MCF 10A (cell line): ENCODE measurements at regions not wholly inside any gene's neighbourhood (a gene's known extent, or its start where the extent isn't known, plus 50 kb on each side); places are given as distances from the start of the nearest gene placed in this dataset.
"Not testable (repeated sequence)": the region's sequence is repeated elsewhere in the genome, so short reads cannot be mapped to it uniquely, and the experiment has no call there.

Experiments used
- BruUV-seq: library from RNA; stranded (reverse); fragments of 400-500 nt; replicated peaks from 2 replicates; lab custom pipeline; 2021; lab: Mats Ljungman, UMichigan
- CTCF ChIA-PET: fragments of 300-600 bp; sonication (Branson Sonifier 250); formaldehyde crosslinking; extraction: SDS; loops from one replicate; lab custom pipeline; 2021; ENCODE audit warnings: antibody characterized with exemption, inconsistent platforms; lab: Yijun Ruan, JAX
- POLR2A ChIA-PET: fragments of 300-600, 350-650 bp; sonication (Branson Sonifier 250); formaldehyde crosslinking; extraction: SDS; loops from one replicate; lab custom pipeline; 2020; ENCODE audit warnings: antibody characterized with exemption, inconsistent platforms; lab: Yijun Ruan, JAX
- DNase-seq: peaks from one replicate; pipeline ENCODE4 v3.0.0-alpha.2; 2018; ENCODE audit not compliant: unreplicated experiment
- H3K27ac Mint-ChIP-seq: one replicate; pipeline ENCODE4 v1.8.0; 2022; ENCODE audit warnings: mild to moderate bottlenecking, low read depth, mixed read lengths; ENCODE audit not compliant: unreplicated experiment
- H3K27me3 Mint-ChIP-seq: one replicate; pipeline ENCODE4 v1.8.0; 2022; ENCODE audit warnings: mixed read lengths; ENCODE audit not compliant: insufficient read depth, unreplicated experiment
- H3K36me3 Mint-ChIP-seq: one replicate; pipeline ENCODE4 v1.8.0; 2022; ENCODE audit warnings: mild to moderate bottlenecking, moderate library complexity, mixed read lengths; ENCODE audit not compliant: insufficient read depth, unreplicated experiment
- H3K4me1 Mint-ChIP-seq: one replicate; pipeline ENCODE4 v1.8.0; 2022; ENCODE audit warnings: mixed read lengths; ENCODE audit not compliant: insufficient read depth, unreplicated experiment
- H3K4me3 Mint-ChIP-seq: one replicate; pipeline ENCODE4 v1.8.0; 2022; ENCODE audit warnings: mild to moderate bottlenecking, moderate library complexity, mixed read lengths; ENCODE audit not compliant: unreplicated experiment
- H3K9me3 Mint-ChIP-seq: one replicate; pipeline ENCODE4 v1.8.0; 2022; ENCODE audit warnings: mixed read lengths; ENCODE audit not compliant: unreplicated experiment
- intact Hi-C: fragments of 100-400 bp; cut with micrococcal nuclease; formaldehyde crosslinking; loops from 2 replicates; pipeline ENCODE4 v1.14.1; 2022
- TF ChIP-seq, protein P1 (sequence below): fragments of 200-600 bp; IDR thresholded peaks from one replicate; pipeline ENCODE4 v1.8.0; 2022; ENCODE audit warnings: antibody characterized with exemption, mild to moderate bottlenecking; ENCODE audit not compliant: unreplicated experiment

DNA sequence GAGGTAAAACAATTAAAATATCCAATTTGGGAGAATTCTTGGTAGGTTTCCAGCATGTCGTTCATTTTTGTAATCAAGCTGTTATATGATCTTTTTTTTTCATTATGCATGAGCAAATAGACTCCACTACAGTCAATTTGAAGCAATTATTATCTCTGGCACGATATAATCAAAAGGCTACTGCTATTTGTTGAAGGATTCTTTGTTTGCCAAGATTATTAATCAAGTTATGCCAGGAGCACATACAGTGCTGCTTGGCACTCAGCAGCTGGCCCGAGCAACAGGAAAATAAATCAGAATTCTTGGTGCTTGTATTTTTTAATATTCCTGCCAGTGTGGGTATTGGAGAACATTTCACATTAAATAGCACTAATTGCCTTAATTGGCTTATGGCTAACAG, 279.5 kb downstream of the RND3 start:
- Mint-ChIP-seq H3K4me3 (no peak overlapping the region), H3K9me3 (no peaks in the 10 kb centered on the region), H3K27me3 (no peaks in the 10 kb centered on the region), H3K4me1 (peaks cover 19% of the 10 kb centered on the region), H3K36me3 (no peaks in the 10 kb centered on the region), H3K27ac (no peak overlapping the region)
- POLR2A ChIA-PET: interaction anchor here (0.8 to 1.8 kb wide), 3 partner anchors 9 to 278 kb away, joined by 4 to 8 read pairs (median 4); no protein-coding TSS in a partner anchor
- DNase-seq: no peak
- intact Hi-C loops: no loop called here
- BruUV-seq: no TSS peak
- TF ChIP-seq, protein P1, sequence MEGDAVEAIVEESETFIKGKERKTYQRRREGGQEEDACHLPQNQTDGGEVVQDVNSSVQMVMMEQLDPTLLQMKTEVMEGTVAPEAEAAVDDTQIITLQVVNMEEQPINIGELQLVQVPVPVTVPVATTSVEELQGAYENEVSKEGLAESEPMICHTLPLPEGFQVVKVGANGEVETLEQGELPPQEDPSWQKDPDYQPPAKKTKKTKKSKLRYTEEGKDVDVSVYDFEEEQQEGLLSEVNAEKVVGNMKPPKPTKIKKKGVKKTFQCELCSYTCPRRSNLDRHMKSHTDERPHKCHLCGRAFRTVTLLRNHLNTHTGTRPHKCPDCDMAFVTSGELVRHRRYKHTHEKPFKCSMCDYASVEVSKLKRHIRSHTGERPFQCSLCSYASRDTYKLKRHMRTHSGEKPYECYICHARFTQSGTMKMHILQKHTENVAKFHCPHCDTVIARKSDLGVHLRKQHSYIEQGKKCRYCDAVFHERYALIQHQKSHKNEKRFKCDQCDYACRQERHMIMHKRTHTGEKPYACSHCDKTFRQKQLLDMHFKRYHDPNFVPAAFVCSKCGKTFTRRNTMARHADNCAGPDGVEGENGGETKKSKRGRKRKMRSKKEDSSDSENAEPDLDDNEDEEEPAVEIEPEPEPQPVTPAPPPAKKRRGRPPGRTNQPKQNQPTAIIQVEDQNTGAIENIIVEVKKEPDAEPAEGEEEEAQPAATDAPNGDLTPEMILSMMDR: no peak
- CTCF ChIA-PET: no interaction called here

DNA sequence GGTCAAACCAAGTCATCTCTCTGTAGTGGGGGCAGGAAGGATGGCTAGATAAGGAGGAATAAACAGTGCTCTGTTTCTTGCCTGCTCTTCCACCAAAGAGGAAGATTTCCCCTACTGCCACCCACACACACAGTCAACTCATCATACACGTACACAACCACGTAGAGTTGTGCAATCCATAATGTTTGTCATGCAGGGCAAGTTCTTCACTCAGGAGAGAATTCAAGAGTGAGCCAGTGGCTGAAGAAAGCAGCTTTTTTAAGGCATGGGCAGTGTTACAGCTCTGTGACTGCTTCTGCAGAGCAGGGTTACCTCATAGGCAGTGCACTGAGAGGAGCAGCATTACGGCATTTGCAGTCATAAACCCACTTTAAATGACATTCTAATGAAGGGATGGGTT, 283.0 kb downstream of the RND3 start:
- TF ChIP-seq, protein P1: no peak
- H3K27ac Mint-ChIP-seq: no peak overlapping the region
- no TSS peak for BruUV-seq
- H3K27me3 Mint-ChIP-seq: no peaks in the 10 kb centered on the region
- CTCF ChIA-PET: interaction anchor here (0.6 kb wide), 2 partner anchors 48 to 679 kb away, joined by 3 to 4 read pairs; no protein-coding TSS in a partner anchor
- POLR2A ChIA-PET: no interaction called here
- DNase-seq: peak; percentile 73
- H3K36me3 Mint-ChIP-seq: no peaks in the 10 kb centered on the region
- intact Hi-C loops: no loop called here
- H3K4me3 Mint-ChIP-seq: no peak overlapping the region
- H3K4me1 Mint-ChIP-seq: peaks cover 14% of the 10 kb centered on the region
- no peaks in the 10 kb centered on the region for H3K9me3 Mint-ChIP-seq

DNA sequence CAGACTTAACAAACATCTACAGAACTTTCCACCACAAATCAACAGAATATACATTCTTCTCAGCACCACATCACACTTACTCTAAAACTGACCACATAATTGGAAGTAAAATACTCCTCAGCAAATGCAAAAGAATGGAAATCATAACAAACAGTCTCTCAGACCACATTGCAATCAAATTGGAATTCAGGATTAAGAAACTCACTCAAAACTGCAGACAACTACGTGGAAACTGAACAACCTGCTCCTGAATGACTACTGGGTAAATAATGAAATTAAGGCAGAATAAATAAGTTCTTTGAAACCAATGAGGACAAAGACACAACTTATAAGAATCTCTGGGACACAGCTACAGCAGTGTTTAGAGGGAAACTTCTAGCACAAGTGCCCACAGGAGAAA, 292.7 kb downstream of the RND3 start:
- not testable (repeated sequence) for H3K4me1 Mint-ChIP-seq, BruUV-seq

DNA sequence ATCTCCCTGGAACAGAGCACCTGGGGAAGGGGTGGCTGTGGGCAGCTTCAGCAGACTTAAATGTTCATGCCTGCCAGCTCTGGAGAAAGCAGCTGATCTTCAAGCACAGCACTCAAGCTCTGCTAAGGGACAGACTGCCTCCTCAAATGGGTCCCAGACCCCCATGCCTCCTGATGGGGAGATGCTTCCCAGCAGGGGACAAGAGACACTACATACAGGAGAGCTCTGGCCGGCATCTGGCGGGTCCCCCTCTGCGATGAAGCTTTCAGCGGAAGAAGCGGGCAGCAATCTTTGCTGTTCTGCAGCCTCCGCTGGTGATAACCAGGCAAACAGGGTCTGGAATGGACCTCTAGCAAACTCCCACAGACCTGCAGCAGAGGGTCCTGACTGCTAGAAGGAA, 294.8 kb downstream of the RND3 start:
- intact Hi-C loops: no loop called here
- no peaks in the 10 kb centered on the region for H3K36me3 Mint-ChIP-seq
- ChIA-PET POLR2A (no interaction called here), CTCF (no interaction called here)
- no peaks in the 10 kb centered on the region for H3K9me3 Mint-ChIP-seq
- peaks cover 20% of the 10 kb centered on the region for H3K4me1 Mint-ChIP-seq
- no peak for DNase-seq
- H3K4me3 Mint-ChIP-seq: no peak overlapping the region
- BruUV-seq: no TSS peak
- H3K27me3 Mint-ChIP-seq: no peaks in the 10 kb centered on the region
- H3K27ac Mint-ChIP-seq: no peak overlapping the region
- TF ChIP-seq, protein P1: no peak

More for the DNA sequence above, 292.7 kb downstream of the RND3 start:
- H3K36me3 Mint-ChIP-seq, H3K27me3 Mint-ChIP-seq, POLR2A ChIA-PET, DNase-seq, H3K4me3 Mint-ChIP-seq, H3K27ac Mint-ChIP-seq, H3K9me3 Mint-ChIP-seq, intact Hi-C loops: not testable (repeated sequence)
- CTCF ChIA-PET: interaction anchor here (0.6 kb wide), 1 partner anchor 97 kb away, joined by 3 read pairs; no protein-coding TSS in a partner anchor
